Esophagus mucosa (tissue), 1 donor: ENCODE measurements at regions not wholly inside any gene's neighbourhood (a gene's known extent, or its start where the extent isn't known, plus 50 kb on each side); places are given as distances from the start of the nearest gene placed in this dataset.

Source experiments
- ATAC-seq: fragments of 200-7000 bp; cut with Tn5 transposase; one replicate; pipeline ENCODE4 v1.9.1; 2020
- donor health status: DM: yes; HTN: yes; CAD: no.

- ATAC-seq, result no peak
Measured at GRCh38 chr12:25882266-25882665, 76.2 kb upstream of the RASSF8 start.

- no peak for ATAC-seq
Measured at GRCh38 chr12:25883026-25883916, 75.2 kb upstream of the RASSF8 start.

GRCh38 chr12:25884024-25884919 lies 74.2 kb upstream of the RASSF8 start:
- ATAC-seq, result no peak

GRCh38 chr12:25884920-25885234 lies 73.6 kb upstream of the RASSF8 start:
- no peak for ATAC-seq

GRCh38 chr12:25886396-25886795 lies 72.1 kb upstream of the RASSF8 start:
- no peak for ATAC-seq

GRCh38 chr12:25887367-25887766 lies 71.1 kb upstream of the RASSF8 start:
- no peak for ATAC-seq

- no peak for ATAC-seq
Measured at GRCh38 chr12:25889185-25889584, 69.3 kb upstream of the RASSF8 start.

- peak; percentile 58 for ATAC-seq
Measured at GRCh38 chr12:25891095-25891494, 67.4 kb upstream of the RASSF8 start.

GRCh38 chr12:25894759-25895158 lies 63.7 kb upstream of the RASSF8 start:
- no peak for ATAC-seq

GRCh38 chr12:25896981-25897380 lies 61.5 kb upstream of the RASSF8 start:
- ATAC-seq, result no peak

GRCh38 chr12:25903603-25904245 lies 54.8 kb upstream of the RASSF8 start:
- ATAC-seq, result no peak

GRCh38 chr12:25904442-25904841 lies 54.0 kb upstream of the RASSF8 start:
- ATAC-seq, result no peak

- no peak for ATAC-seq
Measured at GRCh38 chr12:25906651-25907340, 51.7 kb upstream of the RASSF8 start.
